ENCODE measurements at regions not wholly inside any gene's neighbourhood (a gene's known extent, or its start where the extent isn't known, plus 50 kb on each side); places are given as distances from the start of the nearest gene placed in this dataset.

DNA sequence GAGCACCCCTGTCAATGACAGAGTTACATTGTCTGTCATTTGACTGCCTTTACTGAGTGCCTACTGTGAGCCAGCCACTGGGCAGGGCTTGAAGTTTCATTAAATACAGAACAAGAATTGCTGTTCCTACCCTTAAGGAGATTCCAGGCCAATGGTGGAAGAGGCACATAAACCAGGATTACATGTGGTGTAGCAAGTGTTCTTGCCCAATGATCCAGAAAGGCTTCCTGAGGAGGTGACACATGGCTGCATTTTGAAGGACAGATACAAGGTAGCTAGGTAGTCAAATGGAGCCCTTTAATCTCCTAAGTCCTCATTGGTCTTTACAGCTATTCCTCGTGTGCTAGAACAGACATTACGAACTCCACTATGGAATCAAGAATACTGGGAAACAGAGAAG, 312.7 kb downstream of the ETAA1 start:
- ATAC-seq = no peak
- DNase-seq = no peak

DNA sequence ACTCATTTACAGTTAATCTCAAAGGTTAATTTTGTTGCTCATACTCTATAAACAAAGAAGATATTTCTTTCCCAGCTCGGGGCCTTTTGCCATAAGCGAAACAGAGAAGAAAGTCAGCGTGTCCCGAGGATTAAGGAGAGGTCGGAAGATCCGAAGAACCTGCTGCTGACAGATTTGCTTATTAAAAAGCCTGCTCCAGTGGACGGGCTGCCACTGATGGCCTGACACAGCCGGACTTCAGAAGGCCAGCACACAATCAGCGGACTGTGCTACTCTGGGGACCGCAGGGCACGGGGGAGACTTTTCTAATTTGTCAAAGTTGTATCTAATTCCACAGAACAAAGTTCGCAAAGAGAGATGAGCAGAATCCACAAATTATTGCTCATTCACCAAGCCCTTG, 315.4 kb downstream of the ETAA1 start:
- ATAC-seq (no peak), DNase-seq (no peak)

DNA sequence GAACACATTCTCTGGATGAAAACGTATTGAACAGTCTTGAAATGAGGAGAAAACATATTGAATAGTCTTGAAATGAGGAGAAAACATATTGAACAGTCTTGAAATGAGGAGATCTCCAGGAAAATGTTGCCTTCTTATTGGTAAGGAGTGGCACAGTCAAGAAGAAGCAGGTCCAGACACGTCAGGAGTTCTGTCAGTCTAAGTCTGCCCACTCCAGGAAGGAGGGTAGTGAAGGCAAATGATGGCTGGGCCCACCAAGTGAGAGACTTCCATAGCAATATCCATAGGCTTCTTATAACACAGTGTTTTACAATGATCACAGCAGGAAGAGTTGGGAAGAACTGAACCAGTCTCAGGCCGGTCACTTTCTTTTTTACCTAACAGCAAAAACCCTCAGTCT, 316.2 kb downstream of the ETAA1 start:
- DNase-seq = no peak
- ATAC-seq = no peak

DNA sequence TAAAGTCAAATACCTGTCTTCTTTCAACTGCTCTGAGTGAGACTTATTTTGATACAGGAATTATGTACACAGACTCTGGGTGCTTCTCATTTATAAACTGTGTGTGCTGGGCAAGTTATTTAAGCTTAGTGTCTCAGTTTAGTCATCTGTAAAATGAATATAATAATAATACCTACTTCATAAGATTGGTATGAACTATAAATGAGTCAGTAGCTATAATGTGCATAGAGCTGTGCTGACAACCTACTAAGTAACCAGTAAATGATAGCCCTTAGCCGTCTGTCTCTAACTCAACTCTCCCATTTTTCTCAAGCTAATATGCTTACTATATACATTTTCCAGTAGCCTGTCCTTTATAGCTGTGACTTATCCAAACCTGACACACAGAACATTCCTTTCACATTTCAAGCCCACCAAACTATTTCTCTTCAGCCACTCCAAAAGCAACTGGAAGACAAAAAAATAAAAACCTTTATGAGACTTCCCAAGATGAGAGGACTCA, 319.8 kb downstream of the ETAA1 start:
- DNase-seq = no peak
- no peak for ATAC-seq

DNA sequence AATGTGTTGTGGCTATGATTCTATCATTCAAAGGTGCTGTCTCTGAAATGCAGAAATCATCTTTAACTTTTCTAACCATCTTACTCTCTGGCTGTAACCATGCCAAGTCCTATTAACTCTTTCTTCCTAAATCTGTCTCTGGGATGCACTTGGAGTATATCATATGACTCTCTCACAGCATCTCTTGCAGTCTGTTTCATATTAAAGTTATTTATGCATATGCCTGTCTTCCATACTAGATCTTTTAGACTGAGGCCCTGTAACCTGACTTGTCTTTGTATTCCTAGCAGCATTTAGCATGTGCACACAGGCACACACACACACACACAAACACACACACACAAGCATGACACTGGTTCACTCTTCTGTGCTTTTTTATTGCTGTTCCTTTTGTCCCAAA, 320.6 kb downstream of the ETAA1 start:
- no peak for DNase-seq
- no peak for ATAC-seq

DNA sequence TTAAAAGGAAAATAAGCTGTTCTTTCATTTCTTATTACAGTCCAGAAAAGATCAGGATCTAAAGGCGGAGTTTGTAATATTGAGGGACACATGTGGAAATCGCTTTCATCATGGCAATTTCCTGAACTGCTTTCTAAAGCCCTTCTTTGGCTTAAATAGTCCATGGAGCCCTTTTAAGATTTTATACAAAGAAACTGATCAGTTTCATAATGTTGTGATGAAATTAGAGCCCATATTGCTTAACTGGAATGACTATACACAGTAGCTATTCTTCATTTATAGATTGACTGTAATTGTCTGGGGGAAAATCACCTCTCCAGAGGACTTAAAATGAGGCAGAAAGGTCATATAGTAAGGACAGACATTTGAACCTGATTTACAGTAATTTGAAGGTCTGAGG, 322.2 kb downstream of the ETAA1 start:
- no peak for DNase-seq
- ATAC-seq = no peak

DNA sequence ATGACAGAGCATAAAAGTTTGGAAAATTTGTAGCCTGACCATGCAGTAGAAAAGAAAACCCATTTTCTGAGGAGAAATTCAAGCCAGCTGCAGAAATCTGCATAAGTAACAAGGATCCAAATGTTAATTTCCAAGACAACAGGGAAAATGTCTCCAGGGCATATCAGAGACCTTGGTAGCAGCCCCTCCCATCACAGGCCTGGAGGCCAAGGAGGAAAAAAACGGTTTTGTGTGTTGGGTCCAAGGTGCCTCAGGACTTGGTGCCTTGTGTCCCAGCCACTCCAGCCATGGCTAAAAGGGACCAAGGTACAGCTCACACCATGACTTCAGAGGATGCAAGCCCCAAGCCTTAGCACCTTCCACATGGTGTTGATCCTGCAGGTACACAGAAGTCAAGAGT, 324.4 kb downstream of the ETAA1 start:
- DNase-seq = no peak

DNA sequence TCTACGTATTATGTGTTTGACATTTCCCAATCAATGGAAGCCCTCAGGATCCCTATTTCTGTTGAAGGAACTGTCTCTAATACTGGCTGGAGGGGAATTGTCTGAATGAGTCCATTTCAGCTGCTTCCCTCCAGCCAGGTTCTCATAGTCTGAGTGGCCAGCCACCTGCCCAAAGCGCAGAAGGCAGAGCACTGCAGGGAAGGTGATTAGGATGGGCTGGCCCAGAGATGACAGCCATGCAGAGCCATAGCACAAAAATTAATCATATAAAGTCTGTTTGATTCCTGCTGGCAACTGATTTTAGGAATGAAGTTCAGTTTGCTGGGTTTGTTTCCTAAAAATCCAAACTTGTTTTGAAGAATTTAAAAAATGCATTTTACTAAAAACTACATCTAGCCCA, 327.1 kb downstream of the ETAA1 start:
- DNase-seq (no peak), ATAC-seq (no peak)

More for the DNA sequence above, 324.4 kb downstream of the ETAA1 start:
- ATAC-seq = no peak

DNA sequence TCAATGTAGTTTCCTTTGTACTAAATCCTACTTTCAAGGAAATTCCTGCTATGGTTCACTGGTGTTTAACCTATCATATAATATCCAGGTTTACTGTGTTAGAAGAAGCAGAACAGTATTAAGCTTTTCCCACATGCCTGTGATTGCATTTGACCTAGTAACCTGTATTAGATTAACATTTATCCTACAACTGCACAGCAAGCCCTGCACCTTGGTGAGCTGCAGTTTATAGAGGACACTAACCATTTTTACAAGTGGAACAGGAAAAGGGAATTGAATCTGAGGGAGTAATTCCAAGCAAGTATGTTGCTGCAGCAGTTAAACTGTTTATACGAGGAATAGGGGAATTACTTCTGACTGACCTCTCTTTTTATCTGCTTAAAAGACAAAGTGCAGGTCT, 328.6 kb downstream of the ETAA1 start:
- DNase-seq = no peak
- ATAC-seq = no peak

DNA sequence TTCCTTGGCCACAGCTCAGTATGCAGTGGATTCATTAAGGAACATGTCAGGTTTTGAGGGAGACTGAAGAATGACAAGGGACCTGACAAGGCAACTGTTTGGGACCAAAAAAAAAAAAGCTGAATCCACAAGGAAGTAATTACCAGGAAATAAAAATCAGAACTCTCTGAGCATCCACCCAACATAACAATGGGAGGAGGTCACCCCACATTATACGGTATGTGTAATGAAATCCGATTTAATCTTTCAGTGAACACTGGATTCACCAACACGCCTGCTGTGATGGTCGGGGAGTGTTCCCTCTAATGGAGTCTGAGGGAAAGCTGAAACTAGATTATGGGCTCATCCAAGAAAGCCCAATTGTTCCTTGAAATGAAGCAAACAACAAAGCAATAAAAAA, 329.3 kb downstream of the ETAA1 start:
- ATAC-seq (no peak), DNase-seq (no peak)

DNA sequence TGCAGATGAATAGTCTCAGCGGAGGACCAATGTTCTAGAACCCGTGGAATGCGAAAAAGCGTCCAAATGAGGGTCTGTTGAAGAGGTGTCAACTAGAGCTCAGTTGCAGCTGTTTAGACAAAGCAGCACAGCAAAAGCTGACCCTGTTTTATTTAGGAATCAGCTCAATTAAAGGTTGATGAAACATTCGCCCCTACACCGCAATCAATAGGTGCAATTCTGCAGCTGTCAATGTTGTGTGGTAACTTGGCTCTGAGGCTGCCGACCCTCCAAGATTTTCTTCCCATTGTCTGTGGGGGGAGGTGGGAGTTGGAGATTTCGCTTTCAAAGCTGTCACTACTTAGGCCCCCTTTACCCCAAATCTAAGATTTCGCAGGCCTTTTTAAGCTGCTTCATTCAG, 330.0 kb downstream of the ETAA1 start:
- no peak for DNase-seq
- ATAC-seq = no peak

DNA sequence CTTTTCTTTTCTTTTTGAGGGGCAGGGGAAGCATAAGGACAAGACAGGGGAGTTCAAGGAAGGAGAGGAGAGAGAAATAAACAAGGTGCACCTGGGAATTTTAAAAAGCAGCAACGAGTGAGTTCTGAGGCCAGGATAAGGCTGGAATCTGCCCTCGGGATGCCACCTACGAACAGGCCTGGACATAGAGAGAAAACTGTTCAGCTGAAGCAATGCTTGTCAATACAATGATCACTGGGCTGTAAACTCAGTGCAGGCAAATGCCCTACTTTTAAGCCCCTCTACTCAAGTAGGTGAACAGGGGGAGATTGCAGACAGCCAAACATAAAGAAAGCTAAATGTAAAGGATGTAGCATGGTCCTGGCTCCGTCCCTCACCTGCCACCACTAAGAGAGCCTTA, 330.5 kb downstream of the ETAA1 start:
- no peak for DNase-seq
- ATAC-seq = no peak

DNA sequence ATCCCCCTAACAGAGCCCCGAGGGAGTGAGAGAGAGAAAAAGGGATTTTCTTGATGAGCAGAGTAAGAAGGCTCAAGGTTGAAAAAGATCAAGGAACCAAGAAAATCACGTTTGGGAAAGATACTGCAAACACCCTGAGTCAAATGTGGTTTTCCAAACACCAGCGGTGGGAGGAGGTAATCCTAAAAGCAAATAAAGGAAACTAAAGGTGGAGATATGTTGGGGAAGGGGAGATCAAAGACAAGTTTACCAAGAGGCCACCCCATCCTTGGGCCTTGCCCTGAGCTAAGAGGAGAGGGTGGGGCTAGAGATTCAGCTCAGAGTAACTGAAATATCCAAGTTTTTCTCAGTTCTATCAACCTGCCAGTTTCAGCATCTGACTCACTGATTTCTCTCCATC, 332.3 kb downstream of the ETAA1 start:
- ATAC-seq = no peak
- DNase-seq = no peak

DNA sequence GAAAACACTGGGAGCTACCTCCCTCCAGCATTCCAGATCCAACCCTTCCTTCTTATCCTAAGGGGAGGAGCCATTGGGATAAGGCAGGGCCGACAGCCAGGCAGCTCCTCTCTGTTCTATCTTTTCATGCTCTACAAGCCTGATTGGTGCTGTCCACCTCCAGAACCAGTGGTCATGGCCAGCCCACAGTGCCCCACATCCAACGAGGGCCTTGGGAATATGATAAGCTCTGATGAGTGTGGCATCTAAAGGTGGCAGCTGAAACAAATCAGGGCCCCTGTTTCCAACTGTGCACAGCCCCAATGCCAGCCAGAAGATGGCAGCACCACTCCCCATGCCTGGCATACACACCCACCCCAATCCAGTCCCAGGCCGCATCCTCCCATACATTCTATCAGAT, 329.3 kb downstream of the C1D start:
- DNase-seq (peak; percentile 5), ATAC-seq (no peak)

DNA sequence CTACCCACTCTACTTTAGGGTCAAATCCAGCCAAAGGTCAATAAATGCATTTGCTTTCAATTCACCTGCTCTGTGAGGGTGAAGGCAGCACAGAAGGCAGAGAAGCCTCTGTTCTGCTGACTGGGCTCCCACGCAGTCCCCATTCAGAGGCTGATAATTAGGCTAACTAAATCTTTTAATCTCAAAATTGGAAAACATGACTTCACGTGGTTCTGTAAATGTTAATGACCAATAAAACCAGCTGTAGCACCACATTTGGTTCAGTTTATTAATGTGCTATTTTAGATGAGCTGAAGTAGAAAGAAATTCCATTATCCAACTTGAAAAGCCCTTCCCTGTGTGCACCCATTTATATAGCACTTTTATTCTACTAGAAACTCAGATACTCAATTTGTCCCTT, 310.6 kb downstream of the C1D start:
- DNase-seq (no peak), ATAC-seq (no peak)

DNA sequence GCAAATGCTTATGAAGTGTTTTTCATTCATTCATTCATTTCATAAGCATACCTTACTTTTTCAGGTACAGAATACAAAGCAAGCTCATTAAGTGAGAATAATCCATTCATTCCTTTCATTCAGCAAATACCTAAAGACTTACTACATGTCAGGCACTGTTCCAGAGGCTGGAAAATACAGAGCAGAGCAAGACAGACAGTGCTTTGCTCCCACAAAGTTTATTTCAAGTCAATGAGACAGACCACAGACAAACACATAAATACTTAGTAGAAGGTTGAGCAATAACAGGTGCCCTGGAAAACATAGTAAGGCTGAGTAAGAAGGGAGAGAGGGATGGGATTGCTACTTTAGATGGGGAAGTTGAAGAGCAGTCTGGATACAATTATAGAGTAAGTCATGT, 309.8 kb downstream of the C1D start:
- ATAC-seq = no peak
- DNase-seq = no peak

DNA sequence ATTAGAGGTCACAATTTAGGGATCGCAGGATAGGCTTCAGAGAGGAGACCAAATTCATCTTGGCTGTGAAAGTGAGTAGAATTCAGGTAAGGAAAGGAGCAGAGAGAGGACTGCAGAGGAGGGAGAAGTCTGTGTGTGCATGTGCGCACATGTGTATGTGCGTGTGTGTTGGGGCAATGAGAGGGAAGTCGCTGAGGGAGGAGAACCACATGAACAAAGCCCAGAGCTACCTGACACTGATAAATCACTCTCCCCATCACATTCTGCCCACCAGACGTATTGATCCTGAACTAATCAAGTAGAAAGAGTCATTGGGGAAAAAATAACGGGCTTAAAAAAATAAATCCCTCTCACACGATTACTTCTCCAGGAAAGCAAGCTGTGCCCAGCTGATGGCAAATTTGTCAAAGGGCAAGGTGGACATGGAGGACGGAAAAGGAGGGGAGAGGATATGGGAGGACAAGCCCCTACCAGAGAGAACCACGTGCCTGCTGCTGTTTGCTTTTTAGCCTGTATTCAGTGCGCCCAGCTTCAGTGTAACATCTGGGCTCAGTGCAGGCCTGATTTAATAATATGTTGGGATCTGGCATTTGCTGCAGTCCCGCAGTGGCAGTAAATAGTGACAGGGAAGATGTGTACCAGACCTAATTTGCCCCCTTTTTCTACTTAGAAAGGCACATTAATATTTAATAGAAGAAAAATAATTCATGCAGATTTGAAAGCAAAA, 307.5 kb downstream of the C1D start:
- no peak for ATAC-seq

DNA sequence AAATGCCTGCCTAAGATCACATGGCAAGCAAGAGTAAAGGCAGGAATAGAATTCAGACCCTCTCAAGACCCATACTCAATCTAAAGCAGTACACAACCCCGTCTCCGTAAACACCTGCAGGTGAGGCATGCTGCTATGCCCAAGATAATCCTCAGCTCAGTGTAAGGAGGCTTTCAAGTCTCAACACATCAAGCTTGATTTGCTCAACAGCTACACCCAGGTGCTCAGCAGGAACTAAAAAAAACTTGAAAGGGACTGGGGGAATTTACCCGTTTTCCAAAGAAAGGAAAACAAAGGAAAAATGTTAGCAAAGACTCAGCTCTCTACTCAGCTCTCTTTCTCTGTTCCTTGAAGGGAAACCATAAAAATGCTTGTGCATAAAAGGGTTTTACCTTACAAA, 301.8 kb downstream of the C1D start:
- ATAC-seq = no peak
- no peak for DNase-seq

More for the DNA sequence above, 307.5 kb downstream of the C1D start:
- DNase-seq = no peak

DNA sequence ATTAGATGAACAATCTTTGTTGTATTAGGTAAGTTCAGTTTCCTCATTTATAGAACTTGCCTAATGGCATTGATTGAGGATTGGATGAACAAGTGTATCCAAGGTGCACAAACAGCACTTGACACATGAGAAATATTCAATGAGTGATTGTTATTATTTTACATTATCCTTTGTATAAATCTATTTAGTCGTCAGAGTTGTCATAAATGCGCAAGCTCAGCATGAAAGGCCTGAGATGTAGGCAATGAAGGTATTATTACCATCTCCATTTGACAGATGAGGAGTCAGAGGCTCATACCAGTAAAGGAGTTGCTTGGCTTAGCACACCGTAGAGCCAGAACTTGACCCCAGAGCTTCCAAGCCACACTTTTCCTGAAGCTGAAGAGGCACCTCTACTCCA, 291.4 kb downstream of the C1D start:
- ATAC-seq (no peak), DNase-seq (no peak)

DNA sequence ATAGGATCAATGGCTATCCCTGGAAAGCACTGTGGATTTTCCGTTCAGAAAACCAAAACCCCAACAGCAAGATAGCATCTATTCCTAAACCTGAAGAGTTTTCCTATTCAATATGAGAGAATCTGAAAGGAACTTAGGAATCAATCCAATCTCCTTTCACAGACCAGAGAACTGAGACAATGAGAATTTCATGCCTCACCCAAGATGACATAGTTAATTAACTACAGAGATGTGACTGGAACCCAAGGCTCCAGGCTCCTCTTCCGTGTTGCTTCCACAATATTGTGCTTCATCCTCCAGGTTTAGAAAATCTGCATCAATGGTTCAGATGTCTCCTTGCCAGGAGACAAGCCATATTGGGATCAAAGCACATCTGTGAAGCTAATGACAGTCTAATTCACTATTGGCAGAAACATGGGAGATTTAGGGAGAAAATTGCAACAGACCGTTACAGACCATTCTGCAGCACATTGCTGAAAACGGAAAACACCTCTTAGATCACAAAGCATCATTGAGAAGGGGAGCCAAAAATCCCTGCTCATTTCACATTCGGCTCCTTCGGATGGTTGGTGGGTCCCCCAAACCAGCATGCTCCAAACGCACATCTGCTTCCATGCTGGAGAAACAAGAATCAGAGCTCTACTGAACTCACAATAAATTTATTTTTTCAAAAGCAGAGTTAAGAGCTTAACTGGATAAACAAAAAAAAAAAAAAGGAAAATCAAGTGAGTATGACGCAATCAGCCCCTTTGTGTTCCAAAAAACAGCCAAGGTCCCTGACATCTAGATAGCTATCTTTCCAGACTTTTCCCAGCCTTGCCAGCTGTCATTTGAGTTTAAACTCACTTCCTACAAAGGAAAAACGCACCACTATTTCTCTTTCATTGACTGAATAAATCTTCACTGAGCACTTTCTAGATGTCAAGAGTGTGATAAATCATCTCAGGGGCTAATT, 290.3 kb downstream of the C1D start:
- DNase-seq (no peak), ATAC-seq (no peak)

DNA sequence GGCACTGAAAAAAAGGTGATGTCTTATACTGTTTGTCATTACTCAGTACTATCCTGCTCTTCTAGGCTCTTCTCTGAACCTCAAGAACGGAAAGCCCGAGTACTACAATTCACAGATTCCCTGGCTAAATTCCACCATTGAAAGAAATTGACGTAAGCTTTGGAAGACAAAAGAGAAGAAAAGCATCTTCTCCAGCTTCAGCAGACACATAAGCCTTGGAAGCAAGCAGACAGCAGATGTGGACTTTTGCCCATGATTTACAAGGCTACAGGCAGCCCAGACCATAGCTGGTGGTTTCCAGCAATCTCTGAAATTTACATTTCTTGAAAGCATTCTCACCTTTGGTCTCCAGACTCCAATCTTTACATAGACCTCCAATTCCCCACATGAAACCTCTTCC, 289.0 kb downstream of the C1D start:
- DNase-seq = no peak
- ATAC-seq = no peak

DNA sequence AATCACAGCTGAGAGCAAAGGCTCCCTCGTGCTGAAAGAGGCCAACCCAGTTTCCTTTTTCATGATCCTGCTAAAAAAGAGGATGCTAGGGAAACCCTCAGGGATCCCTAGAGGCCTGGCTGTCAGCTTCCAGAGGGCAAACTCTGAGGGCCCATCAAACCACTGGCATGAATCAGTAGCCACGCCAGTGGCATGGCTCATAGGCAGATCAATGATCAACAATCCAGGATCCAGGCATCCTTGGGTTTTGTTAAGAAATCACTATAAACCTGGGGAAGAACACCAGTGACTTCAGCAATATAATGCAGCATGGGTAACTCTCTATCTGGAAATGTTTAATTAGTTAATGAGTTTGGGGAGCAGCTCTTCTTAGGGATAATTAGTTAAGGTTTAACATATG, 286.5 kb downstream of the C1D start:
- DNase-seq (no peak), ATAC-seq (no peak)

DNA sequence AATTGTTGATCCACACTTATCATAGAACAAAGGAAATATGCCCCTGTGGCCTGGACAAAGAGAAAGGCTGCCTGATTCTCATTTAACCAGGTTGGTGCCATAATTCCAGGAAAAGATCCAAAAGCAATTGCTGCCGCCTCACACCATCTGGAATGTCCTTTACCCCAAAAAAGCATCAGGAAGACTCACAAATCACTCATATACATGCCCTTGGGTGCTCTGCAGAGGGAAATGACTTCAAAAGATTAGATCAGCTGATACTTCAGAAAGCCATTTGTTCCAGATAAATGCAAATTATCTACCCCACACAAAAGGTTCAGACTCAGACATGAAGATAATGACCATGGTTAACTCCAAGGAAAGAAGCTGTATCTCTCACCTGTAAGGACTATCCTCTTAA, 285.8 kb downstream of the C1D start:
- no peak for ATAC-seq
- no peak for DNase-seq
